Fibroblast of lung (primary cell): ENCODE measurements at regions not wholly inside any gene's neighbourhood (a gene's known extent, or its start where the extent isn't known, plus 50 kb on each side); places are given as distances from the start of the nearest gene placed in this dataset.

Experiments used
- DNase-seq, 2 donors: peaks; one replicate each; pipeline versions ENCODE4 v3.0.0 to v3.0.0-alpha.2; 2010; ENCODE audit warnings: low read depth in 2 of 2
- H2AFZ ChIP-seq: 2 replicates; pipeline ENCODE4 v1.5.1; 2012; ENCODE audit warnings: low read length, control low read depth, inconsistent platforms
- H3K27ac ChIP-seq: 2 replicates; pipeline ENCODE4 v1.5.1; 2011; ENCODE audit warnings: low read length, control low read depth; ENCODE audit not compliant: insufficient read depth
- H3K27me3 ChIP-seq: 2 replicates; pipeline ENCODE4 v1.5.1; 2011; ENCODE audit warnings: mild to moderate bottlenecking, low read length; ENCODE audit not compliant: control insufficient read depth, insufficient read depth
- H3K36me3 ChIP-seq: 2 replicates; pipeline ENCODE4 v1.5.1; 2011; ENCODE audit warnings: low read length; ENCODE audit not compliant: control insufficient read depth, insufficient read depth
- H3K4me1 ChIP-seq: 2 replicates; pipeline ENCODE4 v1.5.1; 2011; ENCODE audit warnings: low read length; ENCODE audit not compliant: control insufficient read depth, insufficient read depth; ENCODE audit errors: extremely low read depth
- H3K4me2 ChIP-seq: 2 replicates; pipeline ENCODE4 v1.5.1; 2011; ENCODE audit warnings: low read length, control low read depth; ENCODE audit not compliant: insufficient read depth; ENCODE audit errors: extremely low read depth
- H3K4me3 ChIP-seq, 4 experiments: fragments of 200-600 bp in 1 of 4; sonication (generic) in 1 of 4; replicated peaks in 1 of 4; 2 replicates each; pipeline ENCODE4 v1.5.1; 2011 to 2016; ENCODE audit warnings: low read length in 4 of 4, low read depth in 3 of 4, mild to moderate bottlenecking in 3 of 4, control low read depth in 2 of 4, inconsistent platforms in 1 of 4, mixed read lengths in 1 of 4; ENCODE audit not compliant: insufficient read depth in 1 of 4; ENCODE audit errors: control extremely low read depth in 1 of 4
- H3K79me2 ChIP-seq: 2 replicates; pipeline ENCODE4 v1.5.1; 2012; ENCODE audit warnings: mild to moderate bottlenecking, low read length, inconsistent platforms; ENCODE audit not compliant: control insufficient read depth, insufficient read depth
- H3K9ac ChIP-seq: 2 replicates; pipeline ENCODE4 v1.5.1; 2011; ENCODE audit warnings: mild to moderate bottlenecking, low read length, control low read depth; ENCODE audit not compliant: insufficient read depth
- H3K9me3 ChIP-seq: 2 replicates; pipeline ENCODE4 v1.5.1; 2012; ENCODE audit warnings: low read depth, low read length; ENCODE audit not compliant: control insufficient read depth, insufficient read depth
- H4K20me1 ChIP-seq: 2 replicates; pipeline ENCODE4 v1.5.1; 2011; ENCODE audit warnings: low read length; ENCODE audit not compliant: control insufficient read depth, insufficient read depth; ENCODE audit errors: extremely low read depth
- CTCF ChIP-seq, 2 donors: IDR thresholded peaks in 1 of 2; conservative IDR thresholded peaks in 1 of 2; 1 replicate in 1 of 2; 2 replicates in 1 of 2; pipeline ENCODE4 v1.5.1; 2011 to 2012; ENCODE audit warnings: low read length in 2 of 2, control low read depth in 1 of 2, inconsistent platforms in 1 of 2, low read depth in 1 of 2, mild to moderate bottlenecking in 1 of 2
- EZH2 ChIP-seq: IDR thresholded peaks from 2 replicates; pipeline ENCODE4 v1.5.1; 2012; ENCODE audit warnings: low read length, control low read depth, mild to moderate bottlenecking; ENCODE audit errors: missing control alignments

GRCh38 chr11:121715405-121715804, 262.6 kb upstream of the SORL1-AS1 start:
- Histone ChIP-seq H2AFZ (no peak overlapping the region), H3K27ac (no peak overlapping the region), H3K79me2 (no peaks in the 10 kb centered on the region), H3K27me3 (no peaks in the 10 kb centered on the region), H3K9ac (no peak overlapping the region), H3K4me2 (no peak overlapping the region), H3K4me3 (no peak overlapping the region), H3K4me1 (no peaks in the 10 kb centered on the region), H4K20me1 (no peaks in the 10 kb centered on the region), H3K36me3 (no peaks in the 10 kb centered on the region), H3K9me3 (no peaks in the 10 kb centered on the region)
- peak in 1 of 2 donors; percentile 73 for DNase-seq
- TF ChIP-seq CTCF (conservative IDR thresholded peaks at IDR 0.05 in 1 of 2, IDR thresholded peaks at IDR 0.05 in 1 of 2; ENCODE audit: low read depth in 1 of 2, low read length in 2 of 2) (no peak), EZH2 (no peak)

GRCh38 chr11:121714351-121714750, 261.6 kb upstream of the SORL1-AS1 start:
- H3K36me3 ChIP-seq: no peaks in the 10 kb centered on the region
- H3K27ac ChIP-seq: no peak overlapping the region
- H3K9me3 ChIP-seq: no peaks in the 10 kb centered on the region
- peak in 1 of 2 donors; percentile 50 for DNase-seq
- H4K20me1 ChIP-seq: no peaks in the 10 kb centered on the region
- no peak overlapping the region for H3K4me3 ChIP-seq
- no peak overlapping the region for H3K9ac ChIP-seq
- H3K4me1 ChIP-seq: no peaks in the 10 kb centered on the region
- H3K79me2 ChIP-seq: no peaks in the 10 kb centered on the region
- no peak for TF ChIP-seq CTCF (conservative IDR thresholded peaks at IDR 0.05 in 1 of 2, IDR thresholded peaks at IDR 0.05 in 1 of 2; ENCODE audit: low read depth in 1 of 2, low read length in 2 of 2)
- no peak for TF ChIP-seq EZH2
- no peak overlapping the region for H3K4me2 ChIP-seq
- no peaks in the 10 kb centered on the region for H3K27me3 ChIP-seq
- H2AFZ ChIP-seq: no peak overlapping the region

- Histone ChIP-seq H3K36me3 (no peaks in the 10 kb centered on the region), H3K4me1 (no peaks in the 10 kb centered on the region), H3K9ac (no peak overlapping the region), H4K20me1 (no peaks in the 10 kb centered on the region), H3K9me3 (no peaks in the 10 kb centered on the region), H3K4me2 (no peak overlapping the region), H3K4me3 (no peak overlapping the region), H3K27me3 (no peaks in the 10 kb centered on the region), H3K79me2 (no peaks in the 10 kb centered on the region), H2AFZ (no peak overlapping the region), H3K27ac (no peak overlapping the region)
- peak in 1 of 2 donors; percentile 62 for DNase-seq
- TF ChIP-seq CTCF (conservative IDR thresholded peaks at IDR 0.05 in 1 of 2, IDR thresholded peaks at IDR 0.05 in 1 of 2; ENCODE audit: low read depth in 1 of 2, low read length in 2 of 2) (no peak), EZH2 (no peak)
These were observed 259.2 kb upstream of the SORL1-AS1 start for GRCh38 chr11:121711939-121712338.
